Kasumi-1 (cell line): ENCODE measurements at regions not wholly inside any gene's neighbourhood (a gene's known extent, or its start where the extent isn't known, plus 50 kb on each side); places are given as distances from the start of the nearest gene placed in this dataset.

Source experiments
- DNase-seq, 2 experiments: peaks; one replicate each; lab custom pipeline; 2025; lab: John Stamatoyannopoulos, UW

- no peak for DNase-seq
Measured at GRCh38 chr1:218156595-218156994, 128.5 kb upstream of the RRP15 start.

GRCh38 chr1:218163371-218163770, 121.7 kb upstream of the RRP15 start:
- no peak for DNase-seq

GRCh38 chr1:218164111-218164929, 120.8 kb upstream of the RRP15 start:
- DNase-seq: no peak

- peak in 1 of 2 experiments; percentile 18 for DNase-seq
Measured at GRCh38 chr1:218164930-218165700, 120.0 kb upstream of the RRP15 start.

GRCh38 chr1:218165701-218166114, 119.4 kb upstream of the RRP15 start:
- no peak for DNase-seq

GRCh38 chr1:218166268-218166945, 118.7 kb upstream of the RRP15 start:
- no peak for DNase-seq

- DNase-seq: peak; percentile 73 to 83
Measured at GRCh38 chr1:218171302-218171893, 113.7 kb upstream of the RRP15 start.

- no peak for DNase-seq
Measured at GRCh38 chr1:218182455-218182854, 102.6 kb upstream of the RRP15 start.

- DNase-seq: no peak
Measured at GRCh38 chr1:218200979-218201378, 84.1 kb upstream of the RRP15 start.

GRCh38 chr1:218201601-218202000, 83.5 kb upstream of the RRP15 start:
- DNase-seq: no peak

- no peak for DNase-seq
Measured at GRCh38 chr1:218205721-218206120, 79.4 kb upstream of the RRP15 start.

- no peak for DNase-seq
Measured at GRCh38 chr1:218207194-218207593, 77.9 kb upstream of the RRP15 start.

GRCh38 chr1:218209351-218209861, 75.7 kb upstream of the RRP15 start:
- DNase-seq: no peak

- no peak for DNase-seq
Measured at GRCh38 chr1:218211241-218211640, 73.9 kb upstream of the RRP15 start.

GRCh38 chr1:218217040-218217439, 68.1 kb upstream of the RRP15 start:
- DNase-seq: no peak

GRCh38 chr1:218219460-218219859, 65.6 kb upstream of the RRP15 start:
- no peak for DNase-seq

- no peak for DNase-seq
Measured at GRCh38 chr1:218224101-218224500, 61.0 kb upstream of the RRP15 start.

GRCh38 chr1:218226005-218226404, 59.1 kb upstream of the RRP15 start:
- no peak for DNase-seq
